Sigmoid colon (tissue), 4 donors: ENCODE measurements at regions not wholly inside any gene's neighbourhood (a gene's known extent, or its start where the extent isn't known, plus 50 kb on each side); places are given as distances from the start of the nearest gene placed in this dataset.

Experiments
- EP300 ChIP-seq, 4 donors: sonication (generic); formaldehyde crosslinking; IDR thresholded peaks; one replicate each; pipeline ENCODE4 v1.6.1; 2017; ENCODE audit warnings: antibody characterized with exemption in 4 of 4
- POLR2A ChIP-seq, 2 donors: fragments of 450-650 bp; IDR thresholded peaks; one replicate each; pipeline ENCODE4 v1.6.1; 2016; ENCODE audit warnings: antibody characterized with exemption in 2 of 2, mild to moderate bottlenecking in 2 of 2, moderate library complexity in 2 of 2
- POLR2AphosphoS5 ChIP-seq, 4 donors: sonication (generic); formaldehyde crosslinking; IDR thresholded peaks; one replicate each; pipeline ENCODE4 v1.6.1; 2017; ENCODE audit warnings: antibody characterized with exemption in 4 of 4
- TF ChIP-seq, protein P1 (sequence below), 4 experiments: fragments of 450-650 bp in 3 of 4; fragments of 200-600 bp in 1 of 4; IDR thresholded peaks; one replicate each; pipeline ENCODE4 v1.5.1; 2016 to 2019; ENCODE audit warnings: antibody characterized with exemption in 4 of 4, mild to moderate bottlenecking in 3 of 4, moderate library complexity in 2 of 4

DNA sequence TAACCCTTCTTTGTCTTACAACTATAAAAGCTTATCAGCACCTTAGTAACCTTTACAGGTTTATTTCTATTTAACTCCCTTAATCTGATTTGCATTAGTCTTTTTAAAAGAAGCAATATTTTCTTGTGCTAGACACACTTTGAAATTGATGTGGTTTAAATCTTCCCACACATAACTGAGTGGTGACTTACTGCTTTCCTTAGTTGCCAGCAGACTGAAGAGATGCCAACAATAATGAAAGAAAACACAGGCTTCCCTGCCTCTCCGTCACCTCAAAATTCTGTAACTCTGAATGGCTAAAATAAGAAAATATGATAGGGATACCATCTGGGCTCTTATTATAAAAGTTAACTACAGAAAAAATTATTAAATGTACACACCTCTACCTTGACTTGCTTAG lies 196.8 kb downstream of the PTBP2 start:
- TF ChIP-seq, protein P1, sequence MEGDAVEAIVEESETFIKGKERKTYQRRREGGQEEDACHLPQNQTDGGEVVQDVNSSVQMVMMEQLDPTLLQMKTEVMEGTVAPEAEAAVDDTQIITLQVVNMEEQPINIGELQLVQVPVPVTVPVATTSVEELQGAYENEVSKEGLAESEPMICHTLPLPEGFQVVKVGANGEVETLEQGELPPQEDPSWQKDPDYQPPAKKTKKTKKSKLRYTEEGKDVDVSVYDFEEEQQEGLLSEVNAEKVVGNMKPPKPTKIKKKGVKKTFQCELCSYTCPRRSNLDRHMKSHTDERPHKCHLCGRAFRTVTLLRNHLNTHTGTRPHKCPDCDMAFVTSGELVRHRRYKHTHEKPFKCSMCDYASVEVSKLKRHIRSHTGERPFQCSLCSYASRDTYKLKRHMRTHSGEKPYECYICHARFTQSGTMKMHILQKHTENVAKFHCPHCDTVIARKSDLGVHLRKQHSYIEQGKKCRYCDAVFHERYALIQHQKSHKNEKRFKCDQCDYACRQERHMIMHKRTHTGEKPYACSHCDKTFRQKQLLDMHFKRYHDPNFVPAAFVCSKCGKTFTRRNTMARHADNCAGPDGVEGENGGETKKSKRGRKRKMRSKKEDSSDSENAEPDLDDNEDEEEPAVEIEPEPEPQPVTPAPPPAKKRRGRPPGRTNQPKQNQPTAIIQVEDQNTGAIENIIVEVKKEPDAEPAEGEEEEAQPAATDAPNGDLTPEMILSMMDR (IDR thresholded peaks at IDR 0.05), result no peak
- TF ChIP-seq POLR2A (IDR thresholded peaks at IDR 0.05) (no peak), EP300 (IDR thresholded peaks at IDR 0.05) (no peak), POLR2AphosphoS5 (IDR thresholded peaks at IDR 0.05) (peak in 1 of 4 donors; percentile 41)
